ENCODE measurements at regions not wholly inside any gene's neighbourhood (a gene's known extent, or its start where the extent isn't known, plus 50 kb on each side); places are given as distances from the start of the nearest gene placed in this dataset.

GRCh38 chr7:26034391-26034790 lies 117.6 kb upstream of the NFE2L3 start:
- ATAC-seq (0 out of 6 replicates have a peak, but pooled peaks of 1 of the 2 experiments have one; percentile 39), FAIRE-seq (no peak), DNase-seq (ENCODE audit: low read depth in 1 of 2, low spot score in 1 of 2) (no peak)
- no peak for TF ChIP-seq PBX3 (IDR thresholded peaks at IDR 0.05)
- TF ChIP-seq RAD21 (conservative IDR thresholded peaks at IDR 0.05 in 1 of 2, IDR thresholded peaks at IDR 0.05 in 1 of 2), result no peak
- no peak for TF ChIP-seq HDAC2 (IDR thresholded peaks at IDR 0.05)
- TF ChIP-seq TFCP2L1 (CRISPR knock-in tag; IDR thresholded peaks at IDR 0.05), result no peak
- TF ChIP-seq SREBF2 (IDR thresholded peaks at IDR 0.05), result no peak
- TF ChIP-seq MAZ (IDR thresholded peaks at IDR 0.05; ENCODE audit: borderline replicate concordance, low read depth, low read length), result no peak
- no peak overlapping the region for H3K27ac ChIP-seq
- CTCF ChIA-PET, result no interaction called here
- no peaks in the 10 kb centered on the region for H3K9me3 ChIP-seq
- no peaks in the 10 kb centered on the region for H3K4me1 ChIP-seq
- H3K4me2 ChIP-seq, result no peak overlapping the region
- POLR2A ChIA-PET, result no interaction called here
- no peak overlapping the region for H3K4me3 ChIP-seq
- 28% methylated on average over 3 of the region's 3 CpGs for WGBS (ENCODE audit: missing lambda C conversion rate)

- Histone ChIP-seq H3K9me3 (no peaks in the 10 kb centered on the region), H3K27ac (no peak overlapping the region), H3K4me1 (no peaks in the 10 kb centered on the region), H3K4me3 (no peak overlapping the region), H3K4me2 (no peak overlapping the region)
- DNase-seq (ENCODE audit: low read depth in 1 of 2, low spot score in 1 of 2) (no peak), ATAC-seq (peak in 1 of 2 experiments; percentile 45; a peak in 1 of 6 replicates), FAIRE-seq (no peak)
- ChIA-PET POLR2A (no interaction called here), CTCF (interaction anchor here (0.6 kb wide), 1 partner anchor 121 kb away, joined by 4 read pairs; no protein-coding TSS in a partner anchor)
- TF ChIP-seq CTCF (IDR thresholded peaks at IDR 0.05), result no peak
- TF ChIP-seq ESRRA (IDR thresholded peaks at IDR 0.05; ENCODE audit: borderline replicate concordance, low read length), result no peak
- TF ChIP-seq SMC3 (IDR thresholded peaks at IDR 0.05), result no peak
- no peak for TF ChIP-seq HOXB13 (CRISPR knock-in tag; IDR thresholded peaks at IDR 0.05; ENCODE audit: low read depth)
- TF ChIP-seq HDAC2 (IDR thresholded peaks at IDR 0.05), result no peak
- TF ChIP-seq NR3C1 (IDR thresholded peaks at IDR 0.05), result no peak
- no peak for TF ChIP-seq JUN (IDR thresholded peaks at IDR 0.05)
- no peak for TF ChIP-seq HES2 (IDR thresholded peaks at IDR 0.05)
- TF ChIP-seq CHD4 (IDR thresholded peaks at IDR 0.05; ENCODE audit: borderline replicate concordance), result no peak
- no peak for TF ChIP-seq ATOH8 (CRISPR knock-in tag; IDR thresholded peaks at IDR 0.05; ENCODE audit: low read depth)
- no peak for TF ChIP-seq HOXB5 (CRISPR knock-in tag; IDR thresholded peaks at IDR 0.05)
- no peak for TF ChIP-seq REST (IDR thresholded peaks at IDR 0.05)
- TF ChIP-seq RNF2 (IDR thresholded peaks at IDR 0.05; ENCODE audit: borderline replicate concordance, low read depth), result no peak
- TF ChIP-seq CEBPB (IDR thresholded peaks at IDR 0.05), result no peak
- TF ChIP-seq KDM5A (IDR thresholded peaks at IDR 0.05), result no peak
Measured at GRCh38 chr7:26035552-26035951, 116.4 kb upstream of the NFE2L3 start.

Data from A549 (cell line).